ENCODE measurements at regions not wholly inside any gene's neighbourhood (a gene's known extent, or its start where the extent isn't known, plus 50 kb on each side); places are given as distances from the start of the nearest gene placed in this dataset.

- no peak for DNase-seq
Observed at GRCh38 chr13:95502216-95502615, 50.3 kb upstream of the CLDN10 start.

Measured in midbrain (tissue), 1 donor.